Right lobe of liver (tissue), 6 donors: ENCODE measurements at regions not wholly inside any gene's neighbourhood (a gene's known extent, or its start where the extent isn't known, plus 50 kb on each side); places are given as distances from the start of the nearest gene placed in this dataset.
"Not testable (repeated sequence)": the region's sequence is repeated elsewhere in the genome, so short reads cannot be mapped to it uniquely, and the experiment has no call there.

Source experiments
- ATAC-seq, 4 donors: fragments of 200-7000 bp; cut with Tn5 transposase; one replicate each; pipeline ENCODE4 v1.9.1; 2020; ENCODE audit warnings: mild to moderate bottlenecking in 4 of 4, moderate library complexity in 4 of 4
- DNase-seq, 3 donors: peaks; one replicate each; pipeline ENCODE4 v3.0.0-alpha.2; 2020
- H3K27ac ChIP-seq, 3 donors: fragments of 200-600 bp; one replicate each; pipeline ENCODE4 v1.8.0; 2022
- H3K27me3 ChIP-seq, 2 donors: fragments of 200-600 bp; one replicate each; pipeline ENCODE4 v1.8.0; 2022
- H3K36me3 ChIP-seq, 4 donors: fragments of 200-600 bp; sonication (generic) in 1 of 4; one replicate each; pipeline versions ENCODE4 v1.5.1 to v1.8.0; 2017 to 2022; ENCODE audit warnings: control low read depth in 1 of 4
- H3K4me1 ChIP-seq, 4 donors: fragments of 200-600 bp; sonication (generic) in 1 of 4; one replicate each; pipeline versions ENCODE4 v1.5.1 to v1.8.0; 2017 to 2022; ENCODE audit warnings: control low read depth in 1 of 4
- H3K4me3 ChIP-seq, 3 donors: fragments of 200-600 bp; one replicate each; pipeline ENCODE4 v1.8.0; 2022
- H3K9me3 ChIP-seq, 4 donors: fragments of 200-600 bp; sonication (generic) in 1 of 4; one replicate each; pipeline versions ENCODE4 v1.5.1 to v1.8.0; 2017 to 2022; ENCODE audit warnings: control low read depth in 1 of 4
- POLR2A ChIP-seq: fragments of 450-650 bp; IDR thresholded peaks from one replicate; pipeline ENCODE4 v1.6.1; 2017; ENCODE audit warnings: antibody characterized with exemption, mild to moderate bottlenecking
- WGBS: methylation state at CpG from one replicate; pipeline ENCODE4 v1.1.6; 2018; ENCODE audit warnings: low coverage, low lambda C conversion rate; ENCODE audit not compliant: insufficient coverage; ENCODE audit errors: missing lambda C conversion rate; 5-methylcytosine and 5-hydroxymethylcytosine counted together
- intact Hi-C, 2 donors: fragments of 100-400 bp; cut with DNase I; formaldehyde crosslinking; loops; one replicate each; pipeline versions ENCODE4 v1.11.2 to v1.14.1; 2022
- TF ChIP-seq, protein P1 (sequence below), 4 donors: fragments of 200-600 bp in 3 of 4; fragments of 450-650 bp in 1 of 4; IDR thresholded peaks; one replicate each; pipeline versions ENCODE4 v1.5.1 to v1.8.0; 2016 to 2022; ENCODE audit warnings: antibody characterized with exemption in 4 of 4, mild to moderate bottlenecking in 2 of 4
- donor health status: DM: no; HTN: yes; CAD: no.
- donor health status: DM: no; HTN: no; CAD: no.
- donor health status: DM: no; HTN: no; CAD: no.
- donor health status: DM: no; HTN: yes; CAD: no.
- donor health status: DM: no; HTN: yes; CAD: no.

- Histone ChIP-seq H3K4me1 (no peaks in the 10 kb centered on the region), H3K27me3 (no peaks in the 10 kb centered on the region), H3K27ac (no peak overlapping the region), H3K9me3 (no peaks in the 10 kb centered on the region), H3K36me3 (no peaks in the 10 kb centered on the region), H3K4me3 (no peak overlapping the region)
- ATAC-seq (no peak), DNase-seq (no peak)
- 60% methylated on average over 2 of the region's 4 CpGs for WGBS
- no peak for TF ChIP-seq POLR2A
- TF ChIP-seq, protein P1, sequence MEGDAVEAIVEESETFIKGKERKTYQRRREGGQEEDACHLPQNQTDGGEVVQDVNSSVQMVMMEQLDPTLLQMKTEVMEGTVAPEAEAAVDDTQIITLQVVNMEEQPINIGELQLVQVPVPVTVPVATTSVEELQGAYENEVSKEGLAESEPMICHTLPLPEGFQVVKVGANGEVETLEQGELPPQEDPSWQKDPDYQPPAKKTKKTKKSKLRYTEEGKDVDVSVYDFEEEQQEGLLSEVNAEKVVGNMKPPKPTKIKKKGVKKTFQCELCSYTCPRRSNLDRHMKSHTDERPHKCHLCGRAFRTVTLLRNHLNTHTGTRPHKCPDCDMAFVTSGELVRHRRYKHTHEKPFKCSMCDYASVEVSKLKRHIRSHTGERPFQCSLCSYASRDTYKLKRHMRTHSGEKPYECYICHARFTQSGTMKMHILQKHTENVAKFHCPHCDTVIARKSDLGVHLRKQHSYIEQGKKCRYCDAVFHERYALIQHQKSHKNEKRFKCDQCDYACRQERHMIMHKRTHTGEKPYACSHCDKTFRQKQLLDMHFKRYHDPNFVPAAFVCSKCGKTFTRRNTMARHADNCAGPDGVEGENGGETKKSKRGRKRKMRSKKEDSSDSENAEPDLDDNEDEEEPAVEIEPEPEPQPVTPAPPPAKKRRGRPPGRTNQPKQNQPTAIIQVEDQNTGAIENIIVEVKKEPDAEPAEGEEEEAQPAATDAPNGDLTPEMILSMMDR (IDR thresholded peaks at IDR 0.05), result no peak
- intact Hi-C loops, result no loop called here
These were observed 128.6 kb upstream of the WDR75 start for GRCh38 chr2:189312643-189313042.

DNA sequence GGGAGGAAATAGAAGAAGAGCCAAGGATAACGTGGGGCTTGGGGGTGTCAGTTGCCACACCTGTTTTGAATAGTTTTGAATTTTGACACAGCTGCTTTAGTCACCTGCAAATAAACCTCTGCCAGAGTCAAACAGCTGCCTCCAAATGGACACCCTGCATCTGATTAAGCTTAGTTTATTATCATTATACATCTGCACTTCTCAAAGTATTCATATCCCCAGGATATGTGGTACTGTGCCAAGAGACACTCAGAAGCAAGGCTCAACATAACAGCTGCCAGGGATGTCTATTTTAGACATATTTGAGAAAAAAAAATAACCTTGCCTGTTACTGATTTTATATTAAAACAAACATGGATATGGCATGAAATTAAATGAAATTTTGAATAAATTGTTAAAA, 122.5 kb upstream of the WDR75 start:
- Histone ChIP-seq H3K27me3 (no peaks in the 10 kb centered on the region), H3K4me1 (no peaks in the 10 kb centered on the region), H3K27ac (no peak overlapping the region), H3K36me3 (no peaks in the 10 kb centered on the region), H3K4me3 (no peak overlapping the region), H3K9me3 (no peaks in the 10 kb centered on the region)
- ATAC-seq, result no peak
- 14% methylated on average over 1 of the region's 1 CpG for WGBS
- no peak for TF ChIP-seq POLR2A
- TF ChIP-seq, protein P1 (IDR thresholded peaks at IDR 0.05), result no peak
- no peak for DNase-seq
- intact Hi-C loops, result no loop called here

DNA sequence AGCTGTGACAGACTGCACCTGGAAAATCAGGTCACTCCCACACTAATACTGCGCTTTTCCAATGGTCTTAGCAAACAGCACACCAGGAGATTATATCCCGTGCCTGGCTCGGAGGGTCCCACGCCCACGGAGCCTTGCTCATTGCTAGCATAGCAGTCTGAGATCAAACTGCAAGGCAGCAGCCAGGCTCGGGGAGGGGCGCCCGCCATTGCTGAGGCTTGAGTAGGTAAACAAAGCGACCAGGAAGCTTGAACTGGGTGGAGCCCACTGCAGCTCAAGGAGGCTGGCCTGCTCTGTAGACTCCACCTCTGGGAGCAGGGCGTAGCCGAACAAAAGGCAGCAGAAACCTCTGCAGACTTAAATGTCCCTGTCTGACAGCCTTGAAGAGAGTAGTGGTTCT, 121.8 kb upstream of the WDR75 start:
- ATAC-seq, H3K4me3 ChIP-seq, H3K27ac ChIP-seq, intact Hi-C loops, H3K9me3 ChIP-seq, DNase-seq, H3K4me1 ChIP-seq, H3K36me3 ChIP-seq, H3K27me3 ChIP-seq: not testable (repeated sequence)
- 93% methylated on average over 5 of the region's 11 CpGs for WGBS

DNA sequence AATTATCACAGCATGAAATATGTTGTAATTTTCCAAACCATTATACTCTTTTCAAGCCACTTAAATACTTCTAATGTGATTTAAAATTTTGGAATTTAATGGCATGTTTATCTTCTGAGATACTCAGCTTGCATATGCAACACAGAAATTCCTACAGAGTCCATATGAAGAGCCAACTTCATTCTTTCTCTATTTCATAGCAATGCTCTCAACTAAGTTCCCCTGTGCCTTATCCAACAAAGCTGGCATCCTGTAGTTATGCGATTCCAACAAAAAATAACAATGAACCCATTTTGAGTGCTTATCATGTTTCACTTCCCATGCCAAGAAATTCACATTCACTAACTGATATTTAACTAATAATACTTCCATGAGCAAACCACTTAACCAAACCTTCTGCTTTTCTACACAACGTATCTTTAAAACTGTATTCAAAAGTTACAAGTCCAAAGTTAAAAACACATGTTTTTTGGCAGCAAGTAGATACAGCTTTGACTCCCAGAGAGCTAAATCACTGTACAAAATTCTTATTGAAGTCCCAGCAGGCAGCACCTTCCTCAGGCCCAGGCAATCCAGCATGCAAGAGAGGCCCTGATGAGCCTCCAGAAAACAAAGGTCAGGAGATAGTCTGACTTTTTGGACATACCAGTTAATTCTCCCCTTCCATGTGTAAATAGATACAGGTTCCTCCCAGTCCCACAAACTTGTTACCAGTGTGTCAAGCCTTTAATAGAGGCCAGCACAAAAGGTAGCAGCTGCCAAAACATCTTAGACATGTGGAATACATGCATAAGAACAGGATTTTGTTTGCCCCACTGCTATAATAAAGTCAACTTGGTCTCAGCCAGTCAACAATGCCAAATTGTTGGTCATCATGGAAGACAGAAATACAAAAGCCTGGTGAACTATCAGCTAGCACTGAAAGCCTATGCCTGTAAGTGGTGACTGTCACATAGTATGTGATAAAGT, 113.1 kb upstream of the WDR75 start:
- intact Hi-C loops, result no loop called here
- no peak for TF ChIP-seq POLR2A
- TF ChIP-seq, protein P1 (IDR thresholded peaks at IDR 0.05), result no peak
- WGBS, result 47% methylated on average over 2 of the region's 2 CpGs

GRCh38 chr2:189328848-189329245, 112.4 kb upstream of the WDR75 start:
- H3K9me3 ChIP-seq, result no peaks in the 10 kb centered on the region
- intact Hi-C loops, result no loop called here
- H3K27ac ChIP-seq, result no peak overlapping the region
- TF ChIP-seq, protein P1 (IDR thresholded peaks at IDR 0.05), result no peak
- no peak for TF ChIP-seq POLR2A
- 71% methylated on average over 2 of the region's 2 CpGs for WGBS
- ATAC-seq (no peak), DNase-seq (no peak)
- no peaks in the 10 kb centered on the region for H3K4me1 ChIP-seq
- no peaks in the 10 kb centered on the region for H3K36me3 ChIP-seq
- no peak overlapping the region for H3K4me3 ChIP-seq
- H3K27me3 ChIP-seq, result no peaks in the 10 kb centered on the region

More for the DNA sequence above, 113.1 kb upstream of the WDR75 start:
- H3K36me3 ChIP-seq, result no peaks in the 10 kb centered on the region
- ATAC-seq, result no peak
- H3K4me1 ChIP-seq, result no peaks in the 10 kb centered on the region
- no peak for DNase-seq
- no peak overlapping the region for H3K27ac ChIP-seq
- no peaks in the 10 kb centered on the region for H3K27me3 ChIP-seq
- H3K4me3 ChIP-seq, result no peak overlapping the region
- no peaks in the 10 kb centered on the region for H3K9me3 ChIP-seq
